CD4-positive, alpha-beta T cell treated with Interleukin-6 for 4 hours (primary cell): ENCODE measurements at regions not wholly inside any gene's neighbourhood (a gene's known extent, or its start where the extent isn't known, plus 50 kb on each side); places are given as distances from the start of the nearest gene placed in this dataset.
"Not testable (repeated sequence)": the region's sequence is repeated elsewhere in the genome, so short reads cannot be mapped to it uniquely, and the experiment has no call there.

Experiments
- DNase-seq: peaks from one replicate; pipeline ENCODE4 v3.0.0-alpha.2; 2020; ENCODE audit warnings: mixed read lengths

DNA sequence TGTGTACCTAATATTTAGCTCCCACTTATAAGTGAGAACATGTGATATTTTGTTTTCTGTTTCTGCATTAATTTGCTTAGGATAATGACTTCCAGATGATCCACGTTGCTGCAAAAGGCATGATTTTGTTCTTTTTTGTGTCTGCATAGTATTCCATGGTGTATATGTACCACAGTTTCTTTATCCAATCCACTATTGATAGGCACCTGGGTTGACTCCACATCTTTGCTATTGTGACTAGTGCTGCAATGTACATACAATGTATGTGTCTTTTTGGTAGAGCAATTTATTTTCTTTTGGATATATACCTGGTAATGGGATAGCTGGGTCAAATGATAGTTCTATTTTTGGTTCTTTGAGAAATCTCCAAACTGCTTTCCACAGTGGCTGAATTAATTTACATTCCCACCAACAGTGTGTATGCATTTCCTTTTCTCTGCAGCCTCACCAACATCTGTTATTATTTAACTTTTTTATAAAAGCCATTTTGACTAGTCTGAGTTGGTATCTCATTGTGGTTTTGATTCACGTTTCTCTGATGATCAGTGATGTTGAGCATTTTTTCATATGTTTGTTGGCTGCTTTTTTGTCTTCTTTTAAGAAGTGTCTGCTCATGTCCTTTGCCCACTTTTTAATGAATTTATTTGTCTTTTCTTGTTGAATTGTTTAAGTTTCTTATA, 102.8 kb upstream of the GAS1 start:
- DNase-seq = not testable (repeated sequence)

DNA sequence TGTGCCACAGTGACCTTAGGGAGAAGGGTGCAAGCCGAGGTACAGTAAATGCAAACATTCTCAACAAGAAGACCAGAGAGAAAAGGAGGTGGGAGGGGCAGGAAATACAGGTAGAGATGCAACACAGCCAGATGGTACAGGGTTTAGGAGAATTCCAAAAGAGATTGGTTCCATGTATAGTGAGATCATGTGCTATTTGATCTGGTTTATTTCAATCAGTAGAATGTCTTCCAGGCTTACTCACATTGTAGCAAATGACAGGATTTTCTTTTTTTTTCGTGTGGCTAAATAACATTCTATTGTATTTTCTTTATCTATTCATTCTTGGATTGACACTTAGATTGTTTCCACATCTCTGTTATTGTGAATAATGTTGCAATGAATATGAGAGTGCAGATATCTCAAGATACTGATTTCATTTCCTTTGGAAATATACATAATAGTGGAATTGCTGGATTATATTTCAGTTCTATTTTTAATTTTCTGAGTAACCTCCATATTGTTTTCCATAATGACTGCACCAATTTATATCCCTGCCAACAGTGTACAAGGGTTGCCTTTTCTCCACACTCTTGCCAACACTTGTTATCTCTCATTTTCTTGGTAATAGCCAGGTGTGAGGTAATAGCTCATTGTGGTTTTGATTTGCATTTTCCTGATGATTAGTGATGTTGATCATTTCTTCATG, 107.8 kb upstream of the GAS1 start:
- DNase-seq = no peak

DNA sequence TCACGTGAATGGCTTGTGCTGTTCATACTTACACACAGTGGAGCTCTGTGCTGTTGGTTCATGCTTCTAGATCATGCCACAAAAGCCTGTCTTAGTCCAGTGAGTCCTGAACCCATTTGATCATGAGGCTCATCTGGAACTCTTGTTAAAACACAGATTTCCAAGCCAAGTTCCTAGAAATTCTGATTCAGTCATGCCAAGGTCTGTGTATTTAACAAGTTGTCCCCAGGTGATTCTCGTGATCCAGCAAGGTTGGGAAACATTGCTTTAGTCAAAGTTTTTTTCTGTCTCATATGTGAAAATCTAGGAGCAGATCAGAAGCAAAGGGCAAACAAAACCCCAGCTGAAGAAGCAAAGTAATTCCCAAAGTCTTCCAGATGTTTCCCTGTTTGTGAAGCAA, 112.5 kb upstream of the GAS1 start:
- no peak for DNase-seq

DNA sequence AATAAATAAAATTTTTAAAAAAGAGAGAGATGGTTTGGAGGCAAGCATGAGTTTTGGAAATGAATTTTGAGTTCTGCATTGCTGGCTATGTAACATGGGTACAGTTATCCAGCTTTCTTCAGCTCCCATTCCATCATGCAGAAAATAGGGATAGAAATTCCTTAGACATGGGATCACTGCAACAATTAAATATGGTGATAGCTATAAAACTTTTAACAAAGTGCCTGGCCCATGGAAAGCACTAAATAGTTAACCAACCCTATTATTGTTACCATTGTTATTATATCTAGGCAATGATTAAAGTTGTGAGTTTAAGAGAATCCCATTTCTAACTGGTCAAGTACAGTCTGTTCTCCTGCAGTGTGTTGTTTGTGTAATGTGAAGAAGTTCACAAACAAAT, 115.4 kb upstream of the GAS1 start:
- DNase-seq = no peak

DNA sequence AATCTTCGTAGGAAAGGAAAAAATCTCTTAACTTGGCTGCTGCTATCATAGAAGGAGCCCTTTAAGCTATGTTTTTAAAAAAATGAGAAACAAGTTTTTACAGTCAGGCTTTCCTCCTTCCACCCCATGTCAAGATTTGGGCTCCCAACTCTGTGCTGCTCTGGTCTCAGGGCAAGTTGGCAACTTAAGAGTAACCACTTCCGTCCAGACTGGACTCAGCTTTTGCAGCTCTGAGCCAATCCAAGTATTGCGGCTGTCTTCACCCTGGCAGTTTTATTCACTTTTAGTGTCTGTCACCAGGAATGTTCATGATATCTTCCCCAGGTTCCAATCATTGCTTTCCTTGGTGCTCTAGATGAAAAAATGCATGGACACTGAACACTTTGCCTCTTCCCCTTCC, 115.9 kb upstream of the GAS1 start:
- no peak for DNase-seq

DNA sequence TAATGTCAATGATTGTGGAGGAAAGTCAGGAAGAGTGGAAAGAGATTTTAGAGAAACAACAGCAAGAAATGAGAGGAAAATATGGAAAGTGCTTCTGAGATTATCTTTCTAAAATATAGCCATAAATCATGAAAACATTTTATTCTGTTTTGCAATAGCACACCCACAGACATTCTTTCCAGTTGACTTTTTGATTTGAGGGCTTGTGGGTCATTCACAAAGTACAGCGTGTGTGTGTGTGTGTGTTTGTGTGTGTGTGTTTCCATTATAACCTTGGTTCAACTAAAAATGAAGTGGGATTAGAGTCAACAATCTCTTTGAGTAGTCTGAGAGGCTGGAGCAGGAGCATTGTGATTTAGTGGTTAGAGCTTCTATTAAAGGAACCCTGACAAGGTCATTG, 116.6 kb upstream of the GAS1 start:
- DNase-seq = no peak

DNA sequence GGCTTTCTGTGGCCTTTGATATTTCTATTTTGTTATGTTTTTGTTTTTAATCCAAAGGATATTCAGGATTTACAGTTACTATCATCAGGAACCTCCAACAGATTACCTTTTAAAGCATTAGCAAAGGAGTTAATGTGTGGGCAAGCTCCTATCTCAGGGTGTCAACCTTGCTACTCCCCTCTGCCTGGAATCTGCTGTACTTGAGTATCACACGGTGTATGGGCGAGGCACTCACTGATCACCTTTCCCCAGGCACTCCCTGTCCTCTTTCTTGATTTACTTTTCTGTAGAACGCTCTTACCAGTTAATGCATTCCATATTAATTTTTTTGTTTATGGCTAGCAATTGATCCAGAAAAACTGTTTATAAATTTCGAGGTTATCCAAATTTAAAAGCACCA, 117.0 kb upstream of the GAS1 start:
- DNase-seq = no peak

DNA sequence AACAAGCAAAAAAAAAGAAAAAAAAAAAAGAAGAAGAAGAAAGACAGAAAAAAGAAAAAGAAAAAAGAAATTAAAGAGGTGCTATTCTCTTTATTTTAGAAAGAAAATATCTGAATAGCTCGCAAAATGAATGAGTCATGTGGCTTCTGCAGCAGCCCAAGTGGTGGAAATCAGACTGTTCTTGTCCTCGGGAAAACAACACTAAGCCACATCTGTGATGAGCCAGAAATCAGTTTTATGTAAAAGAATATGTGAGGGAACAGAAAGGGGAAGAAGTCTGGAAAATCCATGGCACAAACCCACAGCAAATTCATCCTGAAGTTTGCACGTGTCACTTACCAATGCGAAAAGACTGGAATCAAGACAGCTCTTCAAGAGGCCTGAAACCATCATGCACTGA, 118.7 kb upstream of the GAS1 start:
- no peak for DNase-seq

DNA sequence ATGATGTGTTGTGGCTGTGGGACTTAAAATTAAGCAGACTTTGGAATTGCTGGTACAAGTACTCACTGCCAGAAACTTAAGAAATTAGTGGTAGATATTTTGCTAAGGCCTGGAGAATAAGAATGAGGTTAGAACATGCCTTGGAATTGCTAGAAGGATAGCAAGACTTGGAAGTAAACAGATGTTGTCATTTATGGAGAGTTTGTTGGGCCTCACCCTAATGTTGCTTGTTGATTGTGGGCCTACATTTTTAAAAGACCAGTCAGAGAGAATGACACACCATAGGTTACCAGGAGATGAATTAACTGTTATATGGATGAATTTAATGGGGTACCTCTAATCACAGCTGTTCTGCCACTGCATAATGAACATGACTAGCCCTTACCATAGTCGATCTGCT, 120.1 kb upstream of the GAS1 start:
- DNase-seq = no peak

DNA sequence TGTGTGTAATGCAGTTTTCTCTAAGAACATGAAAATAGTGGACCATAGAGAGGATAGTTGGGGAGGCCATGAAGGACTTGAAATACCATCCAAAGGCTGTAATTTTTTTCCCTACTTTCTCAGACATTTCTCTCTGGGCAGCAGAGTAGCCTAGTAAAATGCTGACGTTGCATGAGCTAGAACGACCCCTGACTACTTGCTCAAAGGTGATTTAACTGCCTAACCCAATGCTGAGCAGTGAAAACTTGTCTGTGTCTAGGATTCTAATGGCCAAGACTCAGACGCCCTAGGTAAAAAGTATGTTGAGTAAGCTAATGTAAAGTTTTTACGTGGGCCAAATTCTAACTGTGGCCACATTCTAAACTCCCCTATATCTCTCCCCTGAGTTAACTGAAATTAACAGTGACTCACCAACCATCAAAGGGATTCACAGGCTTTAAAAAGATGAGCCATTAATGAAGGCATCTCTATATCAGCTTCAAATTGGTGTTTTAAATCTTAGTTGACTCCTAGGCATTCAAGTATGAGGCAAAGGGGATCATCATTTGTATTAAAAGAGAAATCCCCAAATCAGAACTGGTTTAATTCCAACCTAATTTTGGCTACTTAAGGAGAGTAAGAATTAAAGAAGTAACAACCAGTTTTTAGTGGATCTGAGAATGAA, 121.0 kb upstream of the GAS1 start:
- DNase-seq = no peak

DNA sequence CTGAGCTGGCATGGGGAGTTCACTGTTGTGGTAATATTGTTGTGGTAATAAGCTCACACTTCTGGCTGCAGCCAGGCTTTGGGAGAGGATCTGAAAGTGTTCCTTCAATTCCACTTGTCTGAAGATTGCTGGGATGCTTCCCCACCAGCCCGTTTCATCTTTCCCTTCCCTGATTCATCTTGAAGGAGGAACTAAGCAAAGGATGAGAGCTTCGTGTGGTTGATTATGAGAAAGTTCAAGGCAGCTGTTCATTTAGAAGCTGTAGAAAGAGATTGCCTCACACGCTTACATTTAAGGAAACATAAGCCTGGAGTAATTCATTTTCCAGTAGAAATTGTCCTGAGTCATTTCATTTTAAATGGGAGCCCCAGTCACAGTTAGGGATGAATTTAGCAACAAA, 122.4 kb upstream of the GAS1 start:
- DNase-seq = no peak

DNA sequence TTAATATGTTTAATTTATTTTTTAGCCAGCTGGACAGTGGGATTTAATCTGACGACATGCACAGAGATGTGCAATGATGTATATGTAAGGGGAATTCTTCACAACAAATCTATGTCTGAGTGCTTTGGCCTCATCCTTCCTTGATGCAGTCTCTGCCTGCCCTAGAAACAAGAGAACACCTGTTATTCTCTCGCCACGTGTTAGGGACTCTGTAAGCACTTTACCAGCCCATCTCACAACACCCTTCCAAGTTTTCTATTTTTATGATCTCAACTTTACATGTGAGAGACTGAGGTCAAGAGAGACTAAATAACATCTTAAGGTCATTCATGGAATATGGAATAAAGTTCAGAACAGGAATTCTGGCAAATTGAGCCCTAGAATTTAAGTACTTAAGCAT, 123.0 kb upstream of the GAS1 start:
- no peak for DNase-seq

DNA sequence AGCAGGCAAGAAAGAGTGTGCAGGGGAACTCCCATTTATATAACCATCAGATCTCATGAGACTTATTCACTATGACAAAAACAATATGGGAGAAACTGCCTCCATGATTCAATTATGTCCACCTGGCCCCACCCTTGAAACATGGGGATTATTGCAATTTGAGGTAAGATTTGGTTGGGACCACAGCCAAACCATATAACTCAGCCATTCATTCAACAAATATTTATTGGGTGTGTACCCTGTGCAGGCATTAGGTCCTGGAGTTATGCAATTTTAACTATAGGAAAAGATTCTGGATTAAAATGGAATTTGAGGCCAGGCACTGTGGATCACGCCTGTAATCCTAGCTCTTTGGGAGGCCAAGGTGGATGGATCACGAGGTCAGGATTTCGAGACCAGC, 124.2 kb upstream of the GAS1 start:
- no peak for DNase-seq

DNA sequence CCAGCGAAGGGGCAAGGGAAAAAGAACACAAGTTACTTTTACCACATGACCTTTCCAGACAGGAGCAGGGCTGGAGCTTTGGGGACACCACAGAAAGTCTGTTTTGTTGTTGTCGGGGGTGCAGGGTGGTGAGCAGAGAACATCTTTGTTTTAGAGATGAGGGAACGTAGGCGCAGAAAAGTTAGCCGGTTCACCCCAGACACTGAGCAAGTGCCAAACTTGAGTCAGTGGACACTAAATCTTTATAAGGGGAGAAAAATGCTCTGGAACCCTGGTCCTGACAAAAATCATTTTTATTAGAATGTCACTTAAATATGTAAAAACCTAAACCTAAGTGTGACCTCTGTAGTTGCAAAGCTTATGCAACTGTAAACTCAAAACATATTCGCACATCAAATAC, 126.4 kb upstream of the GAS1 start:
- DNase-seq = no peak

DNA sequence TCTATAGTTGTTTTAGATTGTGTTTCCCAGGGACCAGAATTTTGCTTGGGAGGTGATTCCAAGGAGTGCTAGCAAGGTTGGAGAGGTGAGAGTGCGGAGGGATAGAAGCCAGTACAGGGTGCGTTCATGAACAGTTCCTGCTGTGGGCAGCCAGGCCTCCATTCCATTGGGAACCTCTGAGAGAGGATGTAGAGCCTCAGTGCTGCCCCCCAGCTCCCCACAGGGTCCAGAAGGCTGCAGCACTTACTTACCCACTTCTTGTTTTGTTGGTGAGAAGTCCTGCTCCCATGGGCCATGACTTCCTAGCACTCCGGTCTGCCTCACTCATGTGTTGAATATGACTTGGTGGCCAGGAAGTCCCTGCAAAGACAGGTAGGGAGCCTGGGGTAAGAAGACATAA, 128.2 kb upstream of the GAS1 start:
- no peak for DNase-seq

DNA sequence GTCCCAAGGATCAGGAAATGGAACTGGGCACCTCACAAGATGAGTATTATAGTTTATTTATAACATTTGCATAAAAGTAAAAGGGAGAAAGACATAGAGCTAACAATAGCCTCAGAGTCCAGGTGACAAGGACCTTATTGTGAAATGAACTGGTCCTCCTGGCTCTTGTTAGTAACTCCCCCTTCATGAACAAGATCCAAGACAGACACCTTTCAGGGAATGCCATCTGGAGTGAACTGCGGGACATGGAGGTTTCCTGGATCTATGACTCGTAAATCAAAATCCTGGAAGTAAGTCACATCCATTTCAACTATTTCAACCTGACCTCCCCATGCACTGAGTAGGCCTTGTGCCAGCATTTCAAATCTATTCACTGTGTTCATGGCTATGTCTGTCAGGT, 129.5 kb upstream of the GAS1 start:
- no peak for DNase-seq

DNA sequence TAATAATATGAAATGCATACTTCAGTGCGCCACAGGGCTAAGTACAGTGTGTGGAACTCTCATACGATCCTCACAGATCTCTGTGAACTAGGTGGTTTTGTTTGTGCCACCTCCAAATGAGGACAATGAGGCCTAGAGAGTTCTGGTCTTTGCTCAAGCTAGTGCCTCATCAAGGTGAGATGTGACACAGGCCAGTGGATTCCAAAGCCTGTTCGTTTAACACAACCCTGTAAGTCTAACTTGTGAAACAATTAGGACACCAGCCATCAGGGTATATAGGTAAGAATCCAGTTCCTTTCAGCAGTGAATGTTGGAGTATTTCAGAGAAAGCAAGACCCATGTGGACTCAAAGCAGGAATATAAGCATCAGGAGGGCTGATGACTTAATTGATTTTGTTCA, 130.7 kb upstream of the GAS1 start:
- no peak for DNase-seq

DNA sequence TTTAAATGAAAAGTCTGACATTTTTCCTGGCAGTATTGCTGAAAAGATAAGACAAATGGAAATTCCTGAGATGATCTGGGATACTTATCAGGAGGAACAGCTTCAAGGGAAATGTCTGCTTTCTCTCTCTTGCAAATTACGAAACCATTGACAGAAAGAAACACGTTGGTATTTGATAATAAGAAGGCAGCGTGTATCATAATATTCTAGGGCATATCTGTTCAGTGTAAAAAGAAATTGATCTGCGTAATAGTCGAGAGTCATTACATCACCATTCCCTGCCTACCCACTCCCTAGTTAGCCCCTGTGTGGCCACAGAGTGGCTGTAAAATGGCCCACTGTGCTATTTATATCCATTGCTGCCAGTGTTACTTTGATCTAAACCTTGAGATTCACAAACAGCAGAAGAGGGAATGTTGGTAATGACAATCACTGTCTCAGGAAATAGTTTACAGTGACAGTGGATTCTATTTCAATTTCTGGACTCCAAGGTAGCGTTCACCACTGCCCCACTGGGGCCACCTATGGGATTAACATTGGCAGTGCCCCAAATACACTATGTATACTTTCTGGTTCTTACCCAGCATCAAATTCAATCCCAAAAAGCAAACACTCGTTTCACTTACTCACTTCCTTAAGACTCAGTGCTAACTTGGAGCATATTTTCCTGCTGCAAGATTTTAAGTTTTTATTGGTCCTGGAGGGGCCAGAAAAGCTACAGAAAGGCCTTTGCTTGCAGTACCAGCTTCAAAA, 133.4 kb upstream of the GAS1 start:
- DNase-seq = no peak

DNA sequence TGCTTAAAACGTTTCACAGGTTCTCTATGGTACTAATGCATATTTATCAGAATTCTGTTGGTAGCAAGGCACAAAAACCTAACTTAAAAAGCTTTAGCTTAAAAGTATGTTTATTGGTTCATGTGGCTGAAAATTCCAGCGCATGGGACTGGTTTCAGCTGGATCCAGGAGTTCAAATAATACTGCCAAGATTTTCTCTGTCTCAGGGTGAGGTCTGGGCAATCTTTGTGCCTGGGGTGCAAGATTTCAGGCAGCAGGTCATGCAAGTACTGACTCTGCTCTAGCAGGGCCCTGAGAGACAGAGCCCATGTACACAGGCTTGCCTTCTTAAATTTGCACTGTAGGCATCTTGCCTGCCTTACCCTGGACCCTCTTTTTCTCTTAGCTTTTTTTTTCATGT, 134.2 kb upstream of the GAS1 start:
- DNase-seq = no peak

DNA sequence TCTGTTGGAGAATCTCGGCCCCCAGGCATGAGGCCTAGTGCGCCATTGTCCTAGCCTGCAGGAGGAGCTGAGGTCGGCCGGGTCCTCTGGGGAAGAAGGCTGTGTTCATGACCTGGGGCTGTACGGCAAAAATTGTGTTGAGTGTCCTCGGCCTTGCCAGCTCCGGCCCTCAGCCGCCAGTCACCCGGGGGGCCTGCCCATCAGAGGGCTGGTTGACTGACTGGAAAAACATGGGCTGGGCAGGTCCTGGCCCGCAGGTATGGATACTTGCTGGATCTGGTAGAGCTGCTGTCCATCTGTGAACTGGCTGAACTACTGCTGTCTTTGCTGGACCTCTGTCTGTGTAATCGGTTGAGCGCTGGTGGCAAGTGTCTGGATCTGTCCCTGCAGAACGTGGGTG, 136.7 kb upstream of the GAS1 start:
- no peak for DNase-seq

DNA sequence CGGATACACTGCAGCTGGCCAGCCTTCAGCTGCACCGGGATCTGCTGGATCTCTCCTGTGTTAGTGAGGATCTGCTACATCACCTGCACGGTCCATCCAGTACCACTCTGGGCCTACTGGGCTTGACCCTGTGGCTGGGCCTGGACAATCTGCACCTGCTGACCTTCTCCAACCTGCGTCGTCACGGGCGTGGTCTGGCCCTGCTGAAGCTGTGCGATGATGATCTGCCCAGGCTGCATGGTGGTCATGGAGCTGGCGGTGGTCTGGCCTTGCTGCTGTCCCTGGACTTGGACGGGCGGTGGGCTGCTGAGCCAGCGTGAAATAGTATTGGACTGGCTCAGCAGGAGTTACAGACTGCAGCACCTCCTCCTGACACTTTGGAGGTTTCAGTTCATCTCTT, 137.1 kb upstream of the GAS1 start:
- DNase-seq = no peak

DNA sequence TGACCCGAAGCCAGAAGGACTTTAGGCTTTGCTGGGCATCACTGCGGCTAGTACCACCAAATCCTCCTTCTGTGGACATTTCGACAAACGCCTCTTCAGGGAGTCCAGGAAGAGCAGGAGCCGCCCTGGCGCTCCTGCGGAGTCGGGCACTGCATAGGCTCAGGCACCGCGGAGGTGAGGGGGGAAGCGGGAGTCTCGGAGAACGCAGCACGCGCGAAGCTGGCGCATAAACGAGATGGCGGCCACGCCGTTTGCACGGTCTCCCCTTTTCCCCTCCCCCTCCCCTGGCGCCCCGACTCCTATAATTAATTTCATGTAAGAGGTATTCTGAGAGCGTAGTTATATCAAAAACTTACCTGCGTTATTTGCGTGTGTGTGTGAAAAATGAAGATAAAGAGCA, 137.8 kb upstream of the GAS1 start:
- DNase-seq = no peak

DNA sequence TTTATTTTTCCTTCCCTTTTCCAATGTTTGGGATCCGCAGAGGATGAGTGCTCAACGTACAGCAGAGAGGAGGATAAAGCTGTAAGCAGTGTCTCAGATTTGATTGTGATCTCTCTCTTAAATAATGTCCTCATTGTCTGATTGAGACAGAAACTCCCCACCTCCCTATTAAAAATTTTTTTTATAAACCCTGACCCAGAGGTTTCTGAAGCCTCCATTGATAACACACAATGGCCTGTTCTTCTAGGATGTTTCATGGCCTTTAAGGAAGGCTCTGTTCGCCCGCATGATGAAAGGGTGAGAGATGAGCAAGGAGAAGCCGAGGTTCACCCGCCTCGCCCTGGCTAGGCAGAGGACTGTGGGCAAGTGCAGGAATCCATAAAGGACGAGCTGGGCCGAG, 138.2 kb upstream of the GAS1 start:
- no peak for DNase-seq
